ENCODE measurements at regions not wholly inside any gene's neighbourhood (a gene's known extent, or its start where the extent isn't known, plus 50 kb on each side); places are given as distances from the start of the nearest gene placed in this dataset.

GRCh38 chr5:98513380-98513779 lies 260.1 kb upstream of the RGMB start:
- TF ChIP-seq MXI1 (conservative IDR thresholded peaks at IDR 0.05; ENCODE audit: poor library complexity, severe bottlenecking) = no peak
- TF ChIP-seq CTCF (IDR thresholded peaks at IDR 0.05; ENCODE audit: poor library complexity, severe bottlenecking) = no peak
- TF ChIP-seq REST (IDR thresholded peaks at IDR 0.05; ENCODE audit: borderline replicate concordance) = peak; percentile 69
- no peak for TF ChIP-seq TAF1 (IDR thresholded peaks at IDR 0.05; ENCODE audit: low read depth)
- TF ChIP-seq EZH2 (IDR thresholded peaks at IDR 0.05; ENCODE audit: borderline replicate concordance, insufficient read depth, low read length, poor library complexity, severe bottlenecking) = no peak
- TF ChIP-seq POLR2AphosphoS5 (IDR thresholded peaks at IDR 0.05) = peak; percentile 96
- peak; percentile 29 for TF ChIP-seq RAD21 (conservative IDR thresholded peaks at IDR 0.05)
- TF ChIP-seq EP300 (conservative IDR thresholded peaks at IDR 0.05; ENCODE audit: poor library complexity, severe bottlenecking) = peak; percentile 97
- no peak for TF ChIP-seq SMC3 (conservative IDR thresholded peaks at IDR 0.05; ENCODE audit: poor library complexity)
